HCT116 (cell line): ENCODE measurements at regions not wholly inside any gene's neighbourhood (a gene's known extent, or its start where the extent isn't known, plus 50 kb on each side); places are given as distances from the start of the nearest gene placed in this dataset.

Source experiments
- ATAC-seq: fragments of 200-7000 bp; cut with Tn5 transposase; 2 replicates; pipeline ENCODE4 v1.9.1; 2020; ENCODE audit warnings: mild to moderate bottlenecking, moderate library complexity
- BruUV-seq: library from RNA; stranded (reverse); fragments of 400-500 nt; replicated peaks from 2 replicates; lab custom pipeline; 2021; lab: Mats Ljungman, UMichigan
- CTCF ChIA-PET: fragments of 300-600 bp; sonication (Branson Sonifier 250); formaldehyde crosslinking; loops from one replicate; lab custom pipeline; 2021; ENCODE audit warnings: antibody characterized with exemption; lab: Charles Lee
- POLR2A ChIA-PET: fragments of 300-600, 350-600 bp; sonication (Branson Sonifier 250); formaldehyde crosslinking; loops from one replicate; lab custom pipeline; 2021; ENCODE audit warnings: antibody characterized with exemption; lab: Charles Lee
- RAD21 ChIA-PET, 2 experiments: fragments of 300-600 bp; sonication (Branson Sonifier 250); formaldehyde crosslinking; loops; one replicate each; lab custom pipeline; 2023; ENCODE audit warnings: low total read pairs in 2 of 2; ENCODE audit not compliant: uncharacterized antibody in 2 of 2, unreplicated experiment in 2 of 2, low non-redundant PET in 1 of 2; lab: Charles Lee
- DNase-seq: peaks from one replicate; pipeline ENCODE4 v3.0.0-alpha.2; 2010; ENCODE audit warnings: low read depth, low spot score
- H2AFZ ChIP-seq: fragments of 200-600 bp; shearing (Covaris generic), sonication (generic); 2 replicates; pipeline ENCODE4 v1.6.1; 2017; ENCODE audit warnings: low read depth, mixed run types, mixed read lengths, antibody characterized with exemption, low read length; ENCODE audit not compliant: poor library complexity, severe bottlenecking
- H3K27ac ChIP-seq: 2 replicates; pipeline ENCODE4 v1.5.1; 2012; ENCODE audit warnings: low read depth, low read length
- H3K27me3 ChIP-seq: fragments of 200-600 bp; sonication (generic); 2 replicates; pipeline ENCODE4 v1.6.1; 2016; ENCODE audit warnings: mixed run types, low read length, mixed read lengths; ENCODE audit not compliant: insufficient read depth
- H3K36me3 ChIP-seq, 2 experiments: fragments of 200-500 bp in 1 of 2; fragments of 200-600 bp in 1 of 2; sonication (Bioruptor generic) in 1 of 2; sonication (generic) in 1 of 2; 2 replicates each; pipeline versions ENCODE4 v1.5.1 to v1.6.1; 2014 to 2016; ENCODE audit warnings: low read length in 2 of 2, inconsistent platforms in 1 of 2, mixed read lengths in 1 of 2, mixed run types in 1 of 2; ENCODE audit not compliant: insufficient read depth in 2 of 2, control insufficient read depth in 1 of 2
- H3K4me1 ChIP-seq, 2 experiments: fragments of 200-600 bp in 1 of 2; sonication (generic) in 1 of 2; 2 replicates each; pipeline versions ENCODE4 v1.5.1 to v1.6.1; 2012 to 2017; ENCODE audit warnings: low read length in 2 of 2, inconsistent platforms in 1 of 2, mild to moderate bottlenecking in 1 of 2, mixed read lengths in 1 of 2, mixed run types in 1 of 2, moderate library complexity in 1 of 2; ENCODE audit not compliant: insufficient read depth in 2 of 2, control insufficient read depth in 1 of 2
- H3K4me2 ChIP-seq: fragments of 200-600 bp; sonication (generic); 2 replicates; pipeline ENCODE4 v1.6.1; 2017; ENCODE audit warnings: mixed run types, low read length, mixed read lengths
- H3K4me3 ChIP-seq, 2 experiments: fragments of 200-600 bp in 1 of 2; sonication (generic) in 1 of 2; replicated peaks in 1 of 2; 2 replicates each; pipeline ENCODE4 v1.5.1; 2011 to 2016; ENCODE audit warnings: low read length in 2 of 2, control low read depth in 1 of 2, low read depth in 1 of 2, mild to moderate bottlenecking in 1 of 2, mixed read lengths in 1 of 2, mixed run types in 1 of 2
- H3K79me2 ChIP-seq: fragments of 200-600 bp; sonication (generic); 2 replicates; pipeline ENCODE4 v1.6.1; 2017; ENCODE audit warnings: mild to moderate bottlenecking, mixed run types, low read length, moderate library complexity, mixed read lengths; ENCODE audit not compliant: insufficient read depth
- H3K9ac ChIP-seq: fragments of 200-600 bp; sonication (generic); 2 replicates; pipeline ENCODE4 v1.6.1; 2016; ENCODE audit warnings: low read length, mixed read lengths
- H3K9me2 ChIP-seq: fragments of 200-600 bp; sonication (generic), shearing (Covaris generic); 2 replicates; pipeline ENCODE4 v1.6.1; 2017; ENCODE audit warnings: mixed run types, mild to moderate bottlenecking, moderate library complexity; ENCODE audit not compliant: insufficient read depth
- H3K9me3 ChIP-seq, 2 experiments: fragments of 200-500 bp in 1 of 2; fragments of 200-600 bp in 1 of 2; sonication (Bioruptor generic) in 1 of 2; sonication (generic) in 1 of 2; 2 replicates each; pipeline ENCODE4 v1.6.1; 2014 to 2017; ENCODE audit warnings: low read length in 2 of 2, mixed read lengths in 2 of 2, inconsistent platforms in 1 of 2, low read depth in 1 of 2, mild to moderate bottlenecking in 1 of 2, mixed run types in 1 of 2, moderate library complexity in 1 of 2; ENCODE audit not compliant: control insufficient read depth in 1 of 2, insufficient read depth in 1 of 2
- H4K20me1 ChIP-seq: fragments of 200-600 bp; sonication (generic), shearing (Covaris generic); 2 replicates; pipeline ENCODE4 v1.6.1; 2017; ENCODE audit warnings: mixed run types, mild to moderate bottlenecking, moderate library complexity; ENCODE audit not compliant: insufficient read depth
- CBX3 ChIP-seq: IDR thresholded peaks from 2 replicates; pipeline ENCODE4 v1.6.1; 2012; ENCODE audit warnings: low read depth
- ELF1 ChIP-seq: IDR thresholded peaks from 2 replicates; pipeline ENCODE4 v1.6.1; 2012; ENCODE audit warnings: low read depth, borderline replicate concordance
- EZH2 ChIP-seq: fragments of 200-600 bp; sonication (generic); IDR thresholded peaks from 2 replicates; pipeline ENCODE4 v1.6.1; 2017; ENCODE audit warnings: antibody characterized with exemption, mixed run types
- EZH2phosphoT487 ChIP-seq: fragments of 200-600 bp; IDR thresholded peaks from 2 replicates; pipeline ENCODE4 v1.6.1; 2018; ENCODE audit warnings: antibody characterized with exemption, borderline replicate concordance
- JUND ChIP-seq: IDR thresholded peaks from 2 replicates; pipeline ENCODE4 v1.6.1; 2012
- MAX ChIP-seq: IDR thresholded peaks from 2 replicates; pipeline ENCODE4 v1.6.1; 2012
- REST ChIP-seq: IDR thresholded peaks from 2 replicates; pipeline ENCODE4 v1.6.1; 2012; ENCODE audit warnings: low read depth
- SRF ChIP-seq: IDR thresholded peaks from 2 replicates; pipeline ENCODE4 v1.6.1; 2012; ENCODE audit warnings: low read depth
- TCF7L2 ChIP-seq: IDR thresholded peaks from 2 replicates; pipeline ENCODE4 v1.7.0; 2011; ENCODE audit warnings: borderline replicate concordance, inconsistent platforms; ENCODE audit not compliant: insufficient read depth, insufficient read length; ENCODE audit errors: extremely low read depth
- YY1 ChIP-seq: IDR thresholded peaks from 2 replicates; pipeline ENCODE4 v1.6.1; 2011; ENCODE audit warnings: low read length, low read depth, moderate library complexity, mild to moderate bottlenecking; ENCODE audit not compliant: insufficient replicate concordance; ENCODE audit errors: extremely low read depth
- ZBTB33 ChIP-seq: IDR thresholded peaks from 2 replicates; pipeline ENCODE4 v1.6.1; 2011; ENCODE audit warnings: mild to moderate bottlenecking, low read length, moderate library complexity; ENCODE audit not compliant: insufficient replicate concordance; ENCODE audit errors: extremely low read depth
- ZNF274 ChIP-seq: fragments of 200-500 bp; sonication (Bioruptor generic); IDR thresholded peaks from 2 replicates; pipeline ENCODE4 v1.6.1; 2014; ENCODE audit warnings: mild to moderate bottlenecking, low read depth, low read length, inconsistent platforms
- intact Hi-C: fragments of 100-400 bp; cut with micrococcal nuclease; formaldehyde crosslinking; loops from 2 replicates; pipeline ENCODE4 v1.10.0; 2022

- DNase-seq = no peak
- Histone ChIP-seq H3K4me3 (no peak overlapping the region), H3K4me2 (no peak overlapping the region), H3K9ac (no peak overlapping the region), H3K9me3 (no peaks in the 10 kb centered on the region), H3K27me3 (peaks cover 28% of the 10 kb centered on the region), H3K9me2 (no peaks in the 10 kb centered on the region), H4K20me1 (no peaks in the 10 kb centered on the region), H3K79me2 (no peaks in the 10 kb centered on the region), H3K36me3 (no peaks in the 10 kb centered on the region), H3K27ac (no peak overlapping the region), H2AFZ (no peak overlapping the region), H3K4me1 (no peaks in the 10 kb centered on the region)
- BruUV-seq = no TSS peak
- CTCF ChIA-PET = no interaction called here
- RAD21 ChIA-PET = no interaction called here
- POLR2A ChIA-PET = no interaction called here
- no peak for TF ChIP-seq TCF7L2
- no peak for TF ChIP-seq ELF1
- no peak for TF ChIP-seq SRF
- no peak for TF ChIP-seq ZBTB33
- TF ChIP-seq JUND = no peak
- no peak for TF ChIP-seq MAX
- TF ChIP-seq EZH2phosphoT487 = no peak
- no peak for TF ChIP-seq REST
- no peak for TF ChIP-seq CBX3
- TF ChIP-seq YY1 = no peak
- no peak for TF ChIP-seq EZH2
- no peak for TF ChIP-seq ZNF274
- ATAC-seq = no peak
- intact Hi-C loops = no loop called here
Measured at GRCh38 chr13:111920306-111920931, 146.5 kb upstream of the SOX1 start.
